ENCODE measurements at regions not wholly inside any gene's neighbourhood (a gene's known extent, or its start where the extent isn't known, plus 50 kb on each side); places are given as distances from the start of the nearest gene placed in this dataset.

DNA sequence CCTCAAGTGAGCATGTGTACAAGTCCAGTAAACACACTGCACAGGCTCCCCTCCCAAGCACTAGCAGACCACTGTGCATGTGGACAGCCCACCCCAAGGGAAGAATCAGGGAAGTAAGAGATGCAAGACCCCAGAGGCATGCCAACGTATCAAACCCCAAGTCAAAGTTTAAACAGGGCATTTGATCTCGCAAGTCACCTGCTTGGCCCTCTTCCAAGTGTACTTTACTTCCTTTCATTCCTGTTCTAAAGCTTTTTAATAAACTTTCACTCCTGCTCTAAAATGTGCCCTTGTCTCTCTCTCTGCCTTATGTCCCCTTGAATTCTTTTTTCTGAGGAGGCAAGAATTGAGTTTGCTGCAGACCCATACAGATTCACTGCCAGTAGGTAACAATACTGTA lies 201.2 kb upstream of the PARD3B start:
- Histone ChIP-seq H3K36me3 (replicated peaks; ENCODE audit: insufficient read depth, low read length) (no peaks in the 10 kb centered on the region), H3K4me2 (ENCODE audit: low read depth, low read length) (no peak overlapping the region), H3K27me3 (replicated peaks; ENCODE audit: insufficient read depth, low read length) (no peaks in the 10 kb centered on the region), H3K9me3 (replicated peaks; ENCODE audit: insufficient read depth, low read length) (no peaks in the 10 kb centered on the region), H3K4me3 (ENCODE audit: low read length) (no peak overlapping the region), H3K27ac (ENCODE audit: low read length) (no peak overlapping the region), H4K20me1 (ENCODE audit: insufficient read depth, low read length) (no peaks in the 10 kb centered on the region), H3K9ac (ENCODE audit: low read length) (no peak overlapping the region), H3F3A (ENCODE audit: insufficient read depth, low read length) (no peaks in the 10 kb centered on the region), H3K4me1 (ENCODE audit: low read length) (no peaks in the 10 kb centered on the region), H3K9me2 (replicated peaks; ENCODE audit: insufficient read depth, low read length) (no peaks in the 10 kb centered on the region), H3K79me2 (ENCODE audit: low read length) (no peaks in the 10 kb centered on the region), H2AFZ (ENCODE audit: low read length) (no peak overlapping the region)
- no peak for TF ChIP-seq EZH2 (optimal IDR thresholded peaks at IDR 0.05; ENCODE audit: low read depth, low read length)
- no peak for DNase-seq

GRCh38 chr2:204346906-204347305 lies 198.4 kb upstream of the PARD3B start:
- DNase-seq, result no peak
- Histone ChIP-seq H3K27ac (ENCODE audit: low read length) (no peak overlapping the region), H4K20me1 (ENCODE audit: insufficient read depth, low read length) (no peaks in the 10 kb centered on the region), H3K4me1 (ENCODE audit: low read length) (no peaks in the 10 kb centered on the region), H3K4me3 (ENCODE audit: low read length) (no peak overlapping the region), H3K79me2 (ENCODE audit: low read length) (no peaks in the 10 kb centered on the region), H2AFZ (ENCODE audit: low read length) (no peak overlapping the region), H3F3A (ENCODE audit: insufficient read depth, low read length) (no peaks in the 10 kb centered on the region), H3K27me3 (replicated peaks; ENCODE audit: insufficient read depth, low read length) (no peaks in the 10 kb centered on the region), H3K36me3 (replicated peaks; ENCODE audit: insufficient read depth, low read length) (no peaks in the 10 kb centered on the region), H3K4me2 (ENCODE audit: low read depth, low read length) (no peak overlapping the region), H3K9ac (ENCODE audit: low read length) (no peak overlapping the region), H3K9me2 (replicated peaks; ENCODE audit: insufficient read depth, low read length) (no peaks in the 10 kb centered on the region), H3K9me3 (replicated peaks; ENCODE audit: insufficient read depth, low read length) (no peaks in the 10 kb centered on the region)
- TF ChIP-seq, protein P1, sequence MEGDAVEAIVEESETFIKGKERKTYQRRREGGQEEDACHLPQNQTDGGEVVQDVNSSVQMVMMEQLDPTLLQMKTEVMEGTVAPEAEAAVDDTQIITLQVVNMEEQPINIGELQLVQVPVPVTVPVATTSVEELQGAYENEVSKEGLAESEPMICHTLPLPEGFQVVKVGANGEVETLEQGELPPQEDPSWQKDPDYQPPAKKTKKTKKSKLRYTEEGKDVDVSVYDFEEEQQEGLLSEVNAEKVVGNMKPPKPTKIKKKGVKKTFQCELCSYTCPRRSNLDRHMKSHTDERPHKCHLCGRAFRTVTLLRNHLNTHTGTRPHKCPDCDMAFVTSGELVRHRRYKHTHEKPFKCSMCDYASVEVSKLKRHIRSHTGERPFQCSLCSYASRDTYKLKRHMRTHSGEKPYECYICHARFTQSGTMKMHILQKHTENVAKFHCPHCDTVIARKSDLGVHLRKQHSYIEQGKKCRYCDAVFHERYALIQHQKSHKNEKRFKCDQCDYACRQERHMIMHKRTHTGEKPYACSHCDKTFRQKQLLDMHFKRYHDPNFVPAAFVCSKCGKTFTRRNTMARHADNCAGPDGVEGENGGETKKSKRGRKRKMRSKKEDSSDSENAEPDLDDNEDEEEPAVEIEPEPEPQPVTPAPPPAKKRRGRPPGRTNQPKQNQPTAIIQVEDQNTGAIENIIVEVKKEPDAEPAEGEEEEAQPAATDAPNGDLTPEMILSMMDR (IDR thresholded peaks at IDR 0.05; ENCODE audit: low read length), result no peak

- Histone ChIP-seq H3K9me3 (replicated peaks; ENCODE audit: insufficient read depth, low read length) (no peaks in the 10 kb centered on the region), H2AFZ (ENCODE audit: low read length) (no peak overlapping the region), H3F3A (ENCODE audit: insufficient read depth, low read length) (no peaks in the 10 kb centered on the region), H3K4me2 (ENCODE audit: low read depth, low read length) (no peak overlapping the region), H3K27me3 (replicated peaks; ENCODE audit: insufficient read depth, low read length) (no peaks in the 10 kb centered on the region), H3K79me2 (ENCODE audit: low read length) (no peaks in the 10 kb centered on the region), H3K9me2 (replicated peaks; ENCODE audit: insufficient read depth, low read length) (no peaks in the 10 kb centered on the region), H3K36me3 (replicated peaks; ENCODE audit: insufficient read depth, low read length) (no peaks in the 10 kb centered on the region), H3K4me3 (ENCODE audit: low read length) (no peak overlapping the region), H3K27ac (ENCODE audit: low read length) (no peak overlapping the region), H3K4me1 (ENCODE audit: low read length) (no peaks in the 10 kb centered on the region), H3K9ac (ENCODE audit: low read length) (no peak overlapping the region), H4K20me1 (ENCODE audit: insufficient read depth, low read length) (no peaks in the 10 kb centered on the region)
- DNase-seq, result no peak
- TF ChIP-seq EZH2phosphoT487 (IDR thresholded peaks at IDR 0.05; ENCODE audit: low read length) (no peak), EZH2 (optimal IDR thresholded peaks at IDR 0.05; ENCODE audit: low read depth, low read length) (no peak)
Measured at GRCh38 chr2:204353823-204354222, 191.5 kb upstream of the PARD3B start.

DNA sequence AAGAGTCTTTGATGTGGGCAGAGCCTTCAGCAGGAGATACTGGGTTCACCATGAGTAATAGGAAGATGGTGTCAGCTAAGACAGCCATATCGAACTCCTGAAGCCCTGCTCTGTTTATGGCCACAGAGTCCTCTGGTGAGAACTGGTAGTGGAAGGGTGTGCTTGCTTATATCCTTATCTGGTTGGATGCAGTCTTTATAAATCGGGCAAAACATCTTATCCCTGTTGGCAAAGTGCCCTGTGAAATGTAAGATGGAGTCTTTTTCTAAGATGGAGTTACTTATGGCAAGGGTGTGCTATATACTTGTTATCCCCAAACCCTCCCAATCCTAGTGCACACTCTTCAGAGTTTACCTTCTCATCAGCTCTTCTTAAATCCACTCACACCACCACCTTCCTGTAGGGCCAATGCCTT lies 190.8 kb upstream of the PARD3B start:
- H3K4me3 ChIP-seq (ENCODE audit: low read length), result no peak overlapping the region
- H3F3A ChIP-seq (ENCODE audit: insufficient read depth, low read length), result no peaks in the 10 kb centered on the region
- H3K36me3 ChIP-seq (replicated peaks; ENCODE audit: insufficient read depth, low read length), result no peaks in the 10 kb centered on the region
- no peak overlapping the region for H2AFZ ChIP-seq (ENCODE audit: low read length)
- H3K9me2 ChIP-seq (replicated peaks; ENCODE audit: insufficient read depth, low read length), result no peaks in the 10 kb centered on the region
- H3K4me2 ChIP-seq (ENCODE audit: low read depth, low read length), result no peak overlapping the region
- no peak overlapping the region for H3K9ac ChIP-seq (ENCODE audit: low read length)
- H3K79me2 ChIP-seq (ENCODE audit: low read length), result no peaks in the 10 kb centered on the region
- no peaks in the 10 kb centered on the region for H4K20me1 ChIP-seq (ENCODE audit: insufficient read depth, low read length)
- DNase-seq, result no peak
- H3K4me1 ChIP-seq (ENCODE audit: low read length), result no peaks in the 10 kb centered on the region
- TF ChIP-seq, protein P1 (IDR thresholded peaks at IDR 0.05; ENCODE audit: low read length), result no peak
- TF ChIP-seq EZH2 (optimal IDR thresholded peaks at IDR 0.05; ENCODE audit: low read depth, low read length) (no peak), EZH2phosphoT487 (IDR thresholded peaks at IDR 0.05; ENCODE audit: low read length) (no peak)
- no peak overlapping the region for H3K27ac ChIP-seq (ENCODE audit: low read length)
- H3K27me3 ChIP-seq (replicated peaks; ENCODE audit: insufficient read depth, low read length), result no peaks in the 10 kb centered on the region
- no peaks in the 10 kb centered on the region for H3K9me3 ChIP-seq (replicated peaks; ENCODE audit: insufficient read depth, low read length)
